ENCODE measurements at regions not wholly inside any gene's neighbourhood (a gene's known extent, or its start where the extent isn't known, plus 50 kb on each side); places are given as distances from the start of the nearest gene placed in this dataset.
A peak's percentile ranks its signal among the peaks of the same experiment; 100 is the strongest.

GRCh38 chr2:226215902-226216503 lies 583.6 kb downstream of the IRS1 start:
- intact Hi-C loops (cut with DNase I): loop anchor here (10.0 kb wide), 1 partner anchor 579 kb away; the partner anchor contains the start of gene IRS1
- peak; percentile 4 to 86 (median 54) for DNase-seq

GRCh38 chr2:226213717-226214116 lies 585.9 kb downstream of the IRS1 start:
- DNase-seq: no peak
- intact Hi-C loops (cut with DNase I): loop anchor here (10.0 kb wide), 1 partner anchor 581 kb away; the partner anchor contains the start of gene IRS1

GRCh38 chr2:226211439-226211838 lies 588.2 kb downstream of the IRS1 start:
- DNase-seq: no peak
- intact Hi-C loops (cut with DNase I): loop anchor here (10.0 kb wide), 1 partner anchor 583 kb away; the partner anchor contains the start of gene IRS1

- DNase-seq: no peak
- intact Hi-C loops (cut with DNase I): no loop called here
Measured at GRCh38 chr2:226208726-226209125, 590.9 kb downstream of the IRS1 start.

- no peak for DNase-seq
- intact Hi-C loops (cut with DNase I): no loop called here
Measured at GRCh38 chr2:226207671-226208070, 591.9 kb downstream of the IRS1 start.

- no peak for DNase-seq
- intact Hi-C loops (cut with DNase I): no loop called here
Measured at GRCh38 chr2:226199555-226199954, 600.1 kb downstream of the IRS1 start.

- DNase-seq: no peak
- intact Hi-C loops (cut with DNase I): no loop called here
Measured at GRCh38 chr2:226198956-226199355, 600.7 kb downstream of the IRS1 start.

GRCh38 chr2:226190479-226191252 lies 609.0 kb downstream of the IRS1 start:
- intact Hi-C loops (cut with DNase I): no loop called here
- no peak for DNase-seq

GRCh38 chr2:226189061-226189460 lies 610.6 kb downstream of the IRS1 start:
- intact Hi-C loops (cut with DNase I): no loop called here
- DNase-seq: no peak

- intact Hi-C loops (cut with DNase I): no loop called here
- no peak for DNase-seq
Measured at GRCh38 chr2:226187616-226188015, 612.0 kb downstream of the IRS1 start.

- DNase-seq: no peak
- intact Hi-C loops (cut with DNase I): no loop called here
Measured at GRCh38 chr2:226187156-226187555, 612.5 kb downstream of the IRS1 start.

GRCh38 chr2:226185616-226186211 lies 613.9 kb downstream of the IRS1 start:
- intact Hi-C loops (cut with DNase I): no loop called here

GRCh38 chr2:226184940-226185615 lies 614.5 kb downstream of the IRS1 start:
- peak in 4 of 42 donors; percentile 2 to 18 (median 8) for DNase-seq
- intact Hi-C loops (cut with DNase I): no loop called here

More at GRCh38 chr2:226185616-226186211, 613.9 kb downstream of the IRS1 start:
- no peak for DNase-seq

- no peak for DNase-seq
- intact Hi-C loops (cut with DNase I): no loop called here
Measured at GRCh38 chr2:226184540-226184939, 615.1 kb downstream of the IRS1 start.

- DNase-seq: no peak
- intact Hi-C loops (cut with DNase I): no loop called here
Measured at GRCh38 chr2:226183550-226183949, 616.1 kb downstream of the IRS1 start.

GRCh38 chr2:226183033-226183432 lies 616.6 kb downstream of the IRS1 start:
- intact Hi-C loops (cut with DNase I): no loop called here

GRCh38 chr2:226181909-226182308 lies 617.7 kb downstream of the IRS1 start:
- intact Hi-C loops (cut with DNase I): no loop called here
- no peak for DNase-seq

More at GRCh38 chr2:226183033-226183432, 616.6 kb downstream of the IRS1 start:
- no peak for DNase-seq

GRCh38 chr2:226180281-226180884 lies 619.2 kb downstream of the IRS1 start:
- no peak for DNase-seq
- intact Hi-C loops (cut with DNase I): no loop called here

GRCh38 chr2:226179010-226179409 lies 620.6 kb downstream of the IRS1 start:
- intact Hi-C loops (cut with DNase I): no loop called here
- DNase-seq: no peak

All from head of caudate nucleus (tissue), 42 donors.